ENCODE measurements at regions not wholly inside any gene's neighbourhood (a gene's known extent, or its start where the extent isn't known, plus 50 kb on each side); places are given as distances from the start of the nearest gene placed in this dataset.

GRCh38 chr3:161647936-161648470 lies 151.4 kb downstream of the OTOL1 start:
- POLR2A ChIA-PET: interaction anchor here (0.7 kb wide), 1 partner anchor 1250 kb away, joined by 3 read pairs; no protein-coding TSS in a partner anchor
- Histone ChIP-seq H3K79me2 (ENCODE audit: insufficient read depth, low read depth, low read length) (no peaks in the 10 kb centered on the region), H3K9me3 (ENCODE audit: low read length) (no peaks in the 10 kb centered on the region), H4K20me1 (ENCODE audit: insufficient read depth, low read length) (no peaks in the 10 kb centered on the region), H3K27ac (ENCODE audit: low read depth, low read length, poor library complexity, severe bottlenecking) (no peak overlapping the region), H3K9me2 (ENCODE audit: insufficient read depth, low read length) (no peaks in the 10 kb centered on the region), H3K4me2 (ENCODE audit: low read length) (no peak overlapping the region), H3K4me3 (ENCODE audit: low read depth, low read length, poor library complexity, severe bottlenecking) (no peak overlapping the region), H2AFZ (ENCODE audit: low read length) (no peak overlapping the region), H3K4me1 (ENCODE audit: insufficient read depth, low read length, poor library complexity, severe bottlenecking) (no peaks in the 10 kb centered on the region), H3K36me3 (ENCODE audit: insufficient read depth, low read length) (no peaks in the 10 kb centered on the region)
- intact Hi-C loops (cut with micrococcal nuclease; ENCODE audit: unreplicated experiment): no loop called here
- BruUV-seq (replicated peaks): no TSS peak
- TF ChIP-seq EZH2phosphoT487 (IDR thresholded peaks at IDR 0.05; ENCODE audit: borderline replicate concordance, low read depth, low read length) (no peak), CTCF (conservative IDR thresholded peaks at IDR 0.05; ENCODE audit: low read length) (no peak)
- CTCF ChIA-PET (ENCODE audit: unreplicated experiment): no interaction called here
- DNase-seq (ENCODE audit: low spot score): no peak

GRCh38 chr3:161649900-161650484 lies 153.4 kb downstream of the OTOL1 start:
- POLR2A ChIA-PET: no interaction called here
- Histone ChIP-seq H4K20me1 (ENCODE audit: insufficient read depth, low read length) (no peaks in the 10 kb centered on the region), H2AFZ (ENCODE audit: low read length) (no peak overlapping the region), H3K4me3 (ENCODE audit: low read depth, low read length, poor library complexity, severe bottlenecking) (no peak overlapping the region), H3K4me2 (ENCODE audit: low read length) (no peak overlapping the region), H3K79me2 (ENCODE audit: insufficient read depth, low read depth, low read length) (no peaks in the 10 kb centered on the region), H3K27ac (ENCODE audit: low read depth, low read length, poor library complexity, severe bottlenecking) (no peak overlapping the region), H3K9me2 (ENCODE audit: insufficient read depth, low read length) (no peaks in the 10 kb centered on the region), H3K36me3 (ENCODE audit: insufficient read depth, low read length) (no peaks in the 10 kb centered on the region), H3K4me1 (ENCODE audit: insufficient read depth, low read length, poor library complexity, severe bottlenecking) (no peaks in the 10 kb centered on the region), H3K9me3 (ENCODE audit: low read length) (no peaks in the 10 kb centered on the region)
- no TSS peak for BruUV-seq (replicated peaks)
- TF ChIP-seq CTCF (conservative IDR thresholded peaks at IDR 0.05; ENCODE audit: low read length) (no peak), EZH2phosphoT487 (IDR thresholded peaks at IDR 0.05; ENCODE audit: borderline replicate concordance, low read depth, low read length) (no peak)
- CTCF ChIA-PET (ENCODE audit: unreplicated experiment): no interaction called here
- intact Hi-C loops (cut with micrococcal nuclease; ENCODE audit: unreplicated experiment): no loop called here
- no peak for DNase-seq (ENCODE audit: low spot score)

- intact Hi-C loops (cut with micrococcal nuclease; ENCODE audit: unreplicated experiment): no loop called here
- no TSS peak for BruUV-seq (replicated peaks)
- CTCF ChIA-PET (ENCODE audit: unreplicated experiment): no interaction called here
Observed at GRCh38 chr3:161657786-161658185, 161.2 kb downstream of the OTOL1 start.

More at GRCh38 chr3:161657786-161658185, 161.2 kb downstream of the OTOL1 start:
- Histone ChIP-seq H3K9me3 (ENCODE audit: low read length) (no peaks in the 10 kb centered on the region), H4K20me1 (ENCODE audit: insufficient read depth, low read length) (no peaks in the 10 kb centered on the region), H3K4me2 (ENCODE audit: low read length) (no peak overlapping the region), H3K4me3 (ENCODE audit: low read depth, low read length, poor library complexity, severe bottlenecking) (no peak overlapping the region), H3K4me1 (ENCODE audit: insufficient read depth, low read length, poor library complexity, severe bottlenecking) (no peaks in the 10 kb centered on the region), H3K36me3 (ENCODE audit: insufficient read depth, low read length) (no peaks in the 10 kb centered on the region), H3K79me2 (ENCODE audit: insufficient read depth, low read depth, low read length) (no peaks in the 10 kb centered on the region), H3K27ac (ENCODE audit: low read depth, low read length, poor library complexity, severe bottlenecking) (no peak overlapping the region), H3K9me2 (ENCODE audit: insufficient read depth, low read length) (no peaks in the 10 kb centered on the region), H2AFZ (ENCODE audit: low read length) (no peak overlapping the region)
- no peak for DNase-seq (ENCODE audit: low spot score)
- POLR2A ChIA-PET: interaction anchor here (0.6 kb wide), 1 partner anchor 8 kb away, joined by 9 read pairs; no protein-coding TSS in a partner anchor
- TF ChIP-seq EZH2phosphoT487 (IDR thresholded peaks at IDR 0.05; ENCODE audit: borderline replicate concordance, low read depth, low read length): no peak
- no peak for TF ChIP-seq CTCF (conservative IDR thresholded peaks at IDR 0.05; ENCODE audit: low read length)

Data from OCI-LY7 (cell line).